Fibroblast of peridontal ligament (primary cell): ENCODE measurements at regions not wholly inside any gene's neighbourhood (a gene's known extent, or its start where the extent isn't known, plus 50 kb on each side); places are given as distances from the start of the nearest gene placed in this dataset.
"Not testable (repeated sequence)": the region's sequence is repeated elsewhere in the genome, so short reads cannot be mapped to it uniquely, and the experiment has no call there.

ENCODE experiments used
- DNase-seq: peaks from one replicate; pipeline ENCODE4 v3.0.0-alpha.2; 2010; ENCODE audit errors: extremely low read depth

GRCh38 chr11:71332447-71332846 is 80.1 kb upstream of the SHANK2 start:
- DNase-seq = no peak

DNA sequence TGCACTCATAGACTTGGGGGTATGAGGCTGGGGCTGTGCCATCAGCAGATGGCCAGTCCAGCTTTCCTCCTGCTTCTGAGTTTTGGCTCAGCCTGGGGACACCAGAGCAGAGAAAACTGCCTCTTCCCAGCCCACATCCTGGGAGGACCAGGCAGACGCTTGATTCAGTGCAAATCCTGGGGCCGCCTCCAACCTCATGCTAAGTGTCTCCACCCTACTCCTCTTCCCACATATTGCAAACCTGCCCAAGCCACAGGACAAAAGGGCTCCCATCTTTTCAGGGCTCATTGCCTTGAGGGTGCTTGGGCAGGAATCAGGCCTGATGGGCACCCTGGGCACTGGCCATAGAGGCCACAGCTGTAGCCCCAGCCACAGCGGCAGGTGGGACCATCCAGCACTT is 79.7 kb upstream of the SHANK2 start:
- no peak for DNase-seq

DNA sequence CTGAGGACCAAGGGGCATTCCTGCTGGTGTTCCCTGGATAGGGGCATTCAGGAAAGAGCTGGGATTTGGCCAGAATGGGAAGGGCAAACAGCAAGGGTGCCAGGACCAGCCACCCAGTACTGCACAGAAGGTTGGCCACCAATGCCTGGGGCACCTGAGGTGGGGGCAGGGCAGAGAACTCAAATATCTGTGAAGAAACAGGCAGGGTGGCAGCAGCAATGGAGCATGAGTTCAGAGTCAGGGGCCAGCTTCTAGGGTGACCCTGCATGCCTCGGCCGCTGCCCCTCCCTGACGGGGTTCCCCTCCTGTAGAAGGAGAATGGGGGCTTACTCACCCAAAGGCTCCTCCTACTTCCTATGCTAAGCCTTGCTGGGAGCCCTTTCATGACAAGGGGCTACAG is 79.3 kb upstream of the SHANK2 start:
- DNase-seq = no peak

DNA sequence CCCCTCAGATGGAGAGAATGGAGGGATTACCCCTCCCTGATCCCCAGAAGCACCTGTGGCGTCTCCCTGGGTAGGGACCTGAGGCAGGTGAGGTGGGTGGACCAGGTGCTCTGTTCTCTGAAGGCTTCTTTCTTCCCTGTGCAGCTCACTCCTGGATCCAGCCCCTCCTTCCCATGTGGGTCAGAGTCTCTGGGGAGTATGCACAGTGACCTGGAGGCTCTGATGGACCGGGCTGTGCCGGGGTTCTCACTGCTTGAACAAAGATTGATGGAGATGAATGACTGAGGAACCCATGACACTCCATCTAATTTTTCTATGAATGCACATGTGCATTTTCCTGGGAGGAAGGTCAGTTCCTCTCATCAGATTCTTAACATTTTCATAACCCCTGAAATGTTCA is 78.6 kb upstream of the SHANK2 start:
- DNase-seq = no peak

- no peak for DNase-seq
Observed at GRCh38 chr11:71330349-71330748, 78.0 kb upstream of the SHANK2 start.

GRCh38 chr11:71329786-71330185 is 77.4 kb upstream of the SHANK2 start:
- DNase-seq = no peak

DNA sequence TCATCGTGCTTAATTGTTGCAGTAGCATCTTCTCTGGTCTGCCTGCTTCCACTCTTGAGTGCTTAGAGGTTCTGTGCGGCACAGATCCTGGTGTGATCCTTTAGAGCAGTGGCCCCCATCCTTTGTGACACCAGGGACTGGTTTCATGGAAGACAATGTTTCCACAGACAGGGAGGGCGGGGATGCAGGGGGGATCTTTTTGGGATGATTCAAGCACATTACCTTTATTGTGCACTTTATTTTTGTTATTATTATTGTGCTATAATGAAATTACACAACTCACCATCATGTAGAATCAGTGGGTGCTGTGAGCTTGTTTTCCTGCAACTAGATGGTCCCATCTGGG is 76.8 kb upstream of the SHANK2 start:
- DNase-seq = no peak

- no peak for DNase-seq
Observed at GRCh38 chr11:71327156-71328085, 75.0 kb upstream of the SHANK2 start.

DNA sequence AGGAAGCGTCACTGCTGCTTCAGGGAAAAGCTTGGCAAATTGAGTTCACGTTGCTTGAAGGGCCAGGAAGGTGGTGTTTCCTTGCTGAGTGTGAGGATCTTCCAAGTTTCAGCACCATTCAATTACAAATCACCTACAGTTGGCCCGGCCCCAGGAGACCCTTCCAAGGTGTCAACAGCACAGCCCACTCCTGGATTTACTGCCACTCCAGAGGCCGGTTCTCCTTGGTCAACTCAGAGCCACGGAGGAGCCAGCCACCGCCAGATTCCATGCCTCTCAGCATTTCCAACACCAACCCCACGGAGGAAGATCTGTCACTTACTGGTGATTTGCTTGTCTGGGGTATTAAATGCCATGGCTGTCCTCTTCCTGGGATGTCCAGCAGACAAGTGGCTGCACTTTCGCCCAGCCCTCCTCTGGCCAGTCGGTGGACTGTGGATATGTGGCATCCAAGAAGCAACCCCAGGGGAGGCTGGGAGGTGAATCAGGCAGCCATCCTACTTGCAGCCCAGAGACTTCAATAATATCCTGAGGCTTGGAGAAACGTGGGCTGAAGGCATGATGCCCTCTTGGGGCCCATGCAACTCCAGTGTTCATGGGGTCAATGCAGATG is 74.1 kb upstream of the SHANK2 start:
- DNase-seq = no peak

GRCh38 chr11:71325418-71326327 is 73.3 kb upstream of the SHANK2 start:
- DNase-seq = no peak

DNA sequence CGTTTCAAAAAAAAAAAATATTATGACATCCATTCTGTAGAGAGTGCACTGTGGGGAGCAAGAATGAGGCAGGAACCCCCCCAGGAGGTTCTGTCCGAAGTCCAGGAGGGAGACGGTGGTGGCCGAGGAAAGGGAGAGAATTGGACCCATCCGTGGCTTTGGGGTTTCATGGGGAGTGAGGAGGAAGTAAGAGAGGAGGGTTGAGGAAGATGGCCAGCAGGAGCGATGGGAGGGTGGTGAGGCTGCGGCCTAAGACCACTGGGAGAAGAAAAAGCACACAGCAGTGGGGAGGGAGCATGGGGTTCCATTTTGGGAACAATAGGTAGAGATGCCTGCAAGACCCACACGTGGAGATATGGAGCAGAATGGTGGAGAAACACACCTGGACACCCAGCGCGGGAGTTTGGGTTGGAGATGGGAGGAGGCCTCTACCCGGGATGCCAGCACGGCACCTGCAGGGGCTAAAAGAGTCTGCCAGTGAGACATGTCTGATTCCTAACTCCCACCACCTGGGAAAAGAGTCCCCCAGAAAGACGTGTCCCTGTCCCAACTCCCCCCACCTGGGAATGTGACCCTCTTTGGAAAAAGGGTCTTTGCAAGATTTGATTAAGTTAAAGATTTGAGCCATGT is 72.5 kb upstream of the SHANK2 start:
- no peak for DNase-seq

DNA sequence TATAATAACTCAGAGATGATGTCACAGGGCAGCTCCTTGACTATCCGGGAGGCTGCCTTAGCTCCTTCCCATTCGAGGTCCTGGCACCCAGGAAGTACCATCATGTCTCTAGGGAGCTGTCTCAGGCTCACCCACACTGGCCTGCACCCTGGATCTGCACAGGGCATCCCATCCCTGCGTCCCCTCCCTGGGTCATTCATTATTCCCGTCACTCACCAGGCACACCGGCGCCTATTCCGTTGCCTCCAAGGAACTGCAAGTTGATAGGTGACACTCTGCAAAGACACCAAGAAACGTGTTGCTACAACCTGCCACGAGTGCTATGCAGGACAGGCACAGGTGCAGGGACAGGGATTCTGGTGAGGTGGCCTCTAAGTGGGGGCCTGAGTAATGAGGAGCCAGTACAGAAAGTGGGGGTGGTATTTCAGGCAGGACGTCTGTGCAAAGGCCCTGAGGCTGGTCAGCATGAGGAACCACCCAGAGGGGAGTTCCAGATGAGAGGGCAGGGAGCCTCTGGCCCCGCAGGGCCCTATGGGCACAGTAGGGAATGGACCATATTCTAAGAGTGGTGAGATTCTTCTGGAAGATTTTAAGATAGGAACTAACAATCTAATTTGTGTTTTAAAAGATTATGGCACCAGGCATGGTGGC is 71.6 kb upstream of the SHANK2 start:
- no peak for DNase-seq

- no peak for DNase-seq
Observed at GRCh38 chr11:71322861-71323582, 70.6 kb upstream of the SHANK2 start.

GRCh38 chr11:71322192-71322735 is 69.9 kb upstream of the SHANK2 start:
- no peak for DNase-seq

DNA sequence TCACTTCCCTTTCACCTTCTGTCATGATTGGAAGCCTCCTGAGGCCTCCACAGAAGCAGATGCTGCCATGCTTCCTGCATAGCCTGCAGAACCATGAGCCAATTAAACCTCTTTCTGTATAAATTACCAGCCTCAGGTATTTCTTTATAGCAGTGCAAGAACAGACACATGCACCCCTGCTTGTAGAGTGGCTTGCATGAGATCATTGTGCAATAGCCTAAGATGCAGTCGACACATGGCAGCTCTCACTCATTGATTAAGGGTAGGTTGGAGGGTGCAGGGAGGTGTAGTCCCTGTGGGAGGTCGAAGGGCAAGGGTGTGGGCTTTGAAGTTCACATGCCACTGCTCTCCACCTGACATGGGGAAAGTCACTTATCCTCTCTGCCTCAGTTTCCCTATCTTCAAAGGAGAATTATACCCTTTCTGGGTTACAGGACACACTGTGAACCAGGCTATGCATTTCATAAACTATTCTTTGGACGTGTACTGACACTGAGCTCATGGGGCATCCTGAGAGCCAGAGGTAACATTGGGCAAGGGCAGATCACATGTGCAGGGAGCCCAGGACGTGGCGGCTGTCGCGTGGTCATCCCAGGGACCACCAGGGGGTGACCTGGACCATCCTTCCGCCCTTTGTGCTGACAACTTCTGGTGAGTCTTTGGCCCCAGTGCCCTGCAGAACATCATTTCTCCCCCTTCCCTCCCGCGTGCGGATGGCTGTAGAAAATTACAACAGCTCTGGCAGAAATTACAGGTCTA is 69.2 kb upstream of the SHANK2 start:
- DNase-seq = no peak

DNA sequence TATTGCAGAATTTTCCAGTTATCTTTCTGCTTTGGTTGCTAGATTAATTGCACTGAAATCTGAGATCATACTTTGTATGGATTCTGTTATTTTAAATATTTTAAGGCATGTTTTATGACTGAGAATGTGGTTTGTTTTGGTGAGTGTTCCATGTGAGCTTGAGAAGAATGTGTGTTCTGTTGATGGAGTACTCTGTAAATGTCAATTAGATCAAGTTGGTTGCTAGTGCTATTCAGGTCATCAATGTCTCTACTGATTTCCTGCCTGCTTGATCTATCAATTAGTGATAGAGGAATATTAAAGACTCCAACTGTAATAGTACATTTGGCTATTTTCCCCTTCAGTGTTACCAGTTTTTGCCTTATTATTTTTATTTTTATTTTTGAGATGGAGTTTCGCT is 64.3 kb upstream of the SHANK2 start:
- no peak for DNase-seq

DNA sequence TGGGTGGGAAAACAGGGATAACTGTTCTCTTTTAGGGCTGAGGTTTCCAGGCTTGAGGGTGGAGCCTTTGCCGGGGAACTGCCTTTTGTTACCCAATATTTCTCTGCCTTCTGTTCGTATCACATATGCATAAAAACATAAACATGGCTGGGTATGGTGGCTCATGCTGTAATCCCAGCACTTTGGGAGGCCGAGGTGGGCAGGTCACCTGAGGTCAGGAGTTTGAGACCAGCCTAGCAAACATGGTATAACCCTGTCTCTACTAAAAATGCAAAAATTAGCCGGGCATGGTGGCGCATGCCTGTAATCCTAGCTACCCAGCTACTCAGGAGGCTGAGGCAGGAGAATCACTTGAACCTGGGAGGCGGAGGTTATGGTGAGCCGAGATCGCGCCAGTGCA is 60.2 kb upstream of the SHANK2 start:
- not testable (repeated sequence) for DNase-seq

DNA sequence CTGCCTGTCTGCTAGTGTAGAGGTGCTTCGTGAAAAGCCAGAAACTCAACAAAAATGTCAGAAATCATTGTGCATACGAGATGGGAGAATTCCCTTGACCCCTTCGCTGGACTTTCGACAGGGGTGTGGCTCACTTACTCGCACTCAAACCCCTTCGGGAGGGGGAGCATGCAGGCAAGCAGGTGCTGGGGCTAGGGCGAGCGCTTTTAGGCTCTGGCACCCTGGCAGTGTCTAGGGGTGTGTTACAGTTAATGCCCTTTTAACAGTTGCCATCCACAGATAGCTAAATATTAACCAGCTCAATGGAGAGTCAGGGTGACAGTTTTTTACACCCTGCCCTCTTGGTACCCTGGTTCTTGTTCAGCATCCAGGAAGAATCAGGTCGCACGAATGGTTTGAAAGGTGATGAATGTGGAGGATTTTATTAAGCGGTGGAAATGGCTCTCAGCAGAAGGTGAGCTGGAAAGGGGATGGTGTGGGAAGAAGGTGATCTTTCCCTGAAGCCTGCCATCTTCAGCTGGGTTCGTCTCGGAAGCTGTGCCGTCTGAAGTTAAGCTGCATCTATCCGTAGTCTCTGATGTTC is 59.6 kb upstream of the SHANK2 start:
- DNase-seq = no peak

DNA sequence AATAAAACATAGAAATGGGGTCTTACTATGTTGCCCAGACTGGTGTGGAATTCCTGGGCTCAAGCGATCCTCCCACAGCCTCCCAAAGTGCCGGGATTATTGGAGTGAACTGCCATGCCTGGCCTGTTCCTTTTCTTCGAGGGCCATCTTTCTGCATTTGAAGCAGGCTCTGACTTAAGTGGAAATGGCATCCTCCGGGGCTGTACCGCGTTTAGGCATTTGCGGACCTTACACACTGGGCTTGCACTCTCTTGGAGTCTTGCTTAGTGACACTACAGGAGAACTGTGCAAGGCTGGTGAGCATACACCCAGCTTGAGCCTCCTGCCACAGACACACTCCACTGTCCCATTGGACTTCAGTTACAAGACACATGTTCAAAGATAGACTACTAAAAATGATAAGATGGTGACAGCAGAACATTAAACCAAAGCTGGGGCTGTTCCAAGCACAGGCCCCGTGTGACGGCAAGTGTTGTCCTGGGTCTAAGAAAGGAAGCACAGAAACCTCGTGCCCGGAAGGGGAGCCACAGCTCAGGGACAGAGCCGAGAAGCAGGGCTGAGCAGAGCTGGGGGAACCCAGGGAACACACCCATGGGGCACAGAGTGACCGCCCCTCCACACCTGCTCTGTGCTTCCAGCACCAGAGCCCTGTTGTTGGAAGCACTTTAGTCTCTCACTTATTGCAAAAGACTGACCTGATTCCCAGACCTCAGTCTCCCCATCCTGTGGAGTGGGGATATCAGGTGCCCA is 59.0 kb upstream of the SHANK2 start:
- DNase-seq = no peak
